NCI-H146 treated with DMSO at 0.1 percent for 48 hours (cell line): ENCODE measurements at regions not wholly inside any gene's neighbourhood (a gene's known extent, or its start where the extent isn't known, plus 50 kb on each side); places are given as distances from the start of the nearest gene placed in this dataset.
"Not testable (repeated sequence)": the region's sequence is repeated elsewhere in the genome, so short reads cannot be mapped to it uniquely, and the experiment has no call there.

ENCODE experiments used
- DNase-seq: peaks from one replicate; lab custom pipeline; 2025; ENCODE audit not compliant: unreplicated experiment; lab: John Stamatoyannopoulos, UW

- no peak for DNase-seq
Observed at GRCh38 chr17:33560871-33561270, 267.8 kb upstream of the ASIC2 start.

- no peak for DNase-seq
Observed at GRCh38 chr17:33561569-33562334, 268.7 kb upstream of the ASIC2 start.

- no peak for DNase-seq
Observed at GRCh38 chr17:33562792-33563191, 269.7 kb upstream of the ASIC2 start.

GRCh38 chr17:33564146-33564545 is 271.1 kb upstream of the ASIC2 start:
- no peak for DNase-seq

GRCh38 chr17:33567223-33567622 is 274.1 kb upstream of the ASIC2 start:
- no peak for DNase-seq

GRCh38 chr17:33572615-33573014 is 279.5 kb upstream of the ASIC2 start:
- no peak for DNase-seq

GRCh38 chr17:33574942-33575445 is 281.9 kb upstream of the ASIC2 start:
- DNase-seq, result no peak

GRCh38 chr17:33579740-33580139 is 286.6 kb upstream of the ASIC2 start:
- not testable (repeated sequence) for DNase-seq

GRCh38 chr17:33580215-33580614 is 287.1 kb upstream of the ASIC2 start:
- DNase-seq, result no peak

GRCh38 chr17:33582661-33583060 is 289.6 kb upstream of the ASIC2 start:
- DNase-seq, result no peak

GRCh38 chr17:33583518-33584417 is 290.7 kb upstream of the ASIC2 start:
- DNase-seq, result no peak

- no peak for DNase-seq
Observed at GRCh38 chr17:33593991-33594390, 300.9 kb upstream of the ASIC2 start.

- DNase-seq, result no peak
Observed at GRCh38 chr17:33595828-33596227, 302.7 kb upstream of the ASIC2 start.

- DNase-seq, result no peak
Observed at GRCh38 chr17:33596899-33597298, 303.8 kb upstream of the ASIC2 start.

- no peak for DNase-seq
Observed at GRCh38 chr17:33598797-33599196, 305.7 kb upstream of the ASIC2 start.

GRCh38 chr17:33602981-33603380 is 309.9 kb upstream of the ASIC2 start:
- DNase-seq, result no peak

- DNase-seq, result no peak
Observed at GRCh38 chr17:33603789-33604188, 310.7 kb upstream of the ASIC2 start.

- DNase-seq, result no peak
Observed at GRCh38 chr17:33611532-33611931, 318.4 kb upstream of the ASIC2 start.

- DNase-seq, result no peak
Observed at GRCh38 chr17:33615861-33616260, 322.8 kb upstream of the ASIC2 start.

GRCh38 chr17:33623841-33624240 is 330.7 kb upstream of the ASIC2 start:
- no peak for DNase-seq

- no peak for DNase-seq
Observed at GRCh38 chr17:33628500-33629346, 335.6 kb upstream of the ASIC2 start.
